GM12878 (cell line): ENCODE measurements at regions not wholly inside any gene's neighbourhood (a gene's known extent, or its start where the extent isn't known, plus 50 kb on each side); places are given as distances from the start of the nearest gene placed in this dataset.

ENCODE experiments used
- ATAC-seq: fragments of 200-7000 bp; cut with Tn5 transposase; 3 replicates; pipeline ENCODE4 v1.9.1; 2020; ENCODE audit warnings: mild to moderate bottlenecking, moderate library complexity
- BruUV-seq: library from RNA; stranded (reverse); fragments of 400-500 nt; replicated peaks from 2 replicates; lab custom pipeline; 2021; lab: Mats Ljungman, UMichigan
- CTCF ChIA-PET: fragments of 300-600 bp; sonication (Branson Sonifier 250); formaldehyde crosslinking; extraction: SDS; loops from one replicate; lab custom pipeline; 2021; ENCODE audit warnings: inconsistent platforms; lab: Yijun Ruan, JAX
- POLR2A ChIA-PET: fragments of 350-600 bp; formaldehyde crosslinking; extraction: SDS; loops from one replicate; lab custom pipeline; 2021; ENCODE audit warnings: inconsistent platforms; lab: Charles Lee
- RAD21 ChIA-PET: fragments of 300-600 bp; sonication (Branson Sonifier 250); formaldehyde crosslinking; loops from one replicate; lab custom pipeline; 2023; ENCODE audit warnings: antibody characterized with exemption; ENCODE audit not compliant: unreplicated experiment; lab: Charles Lee
- SMC1A ChIA-PET: fragments of 300-600 bp; sonication (Branson Sonifier 250); formaldehyde crosslinking; loops from one replicate; lab custom pipeline; 2023; ENCODE audit not compliant: unreplicated experiment, uncharacterized antibody; lab: Charles Lee
- DNase-seq: peaks from one replicate; pipeline ENCODE4 v3.0.0-alpha.2; 2011; ENCODE audit warnings: low read depth, low spot score
- FAIRE-seq: peaks from 3 replicates; lab custom pipeline; 2011; peaks lifted over from hg19 to GRCh38; lab: Jason Lieb, UNC
- H2AFZ ChIP-seq: 2 replicates; pipeline ENCODE4 v1.6.0; 2011; ENCODE audit warnings: low read depth, low read length, control low read depth; ENCODE audit not compliant: control insufficient read depth
- H3K27ac ChIP-seq: 2 replicates; pipeline ENCODE4 v1.5.1; 2011; ENCODE audit warnings: control low read depth; ENCODE audit not compliant: control insufficient read depth, insufficient read depth
- H3K27me3 ChIP-seq, 2 experiments: replicated peaks in 1 of 2; 2 replicates each; pipeline versions ENCODE4 v1.6.0 to v1.6.1; 2011; ENCODE audit warnings: low read length in 1 of 2; ENCODE audit not compliant: control insufficient read depth in 2 of 2, insufficient read depth in 2 of 2
- H3K36me3 ChIP-seq, 2 experiments: 2 replicates each; pipeline ENCODE4 v1.5.1; 2011; ENCODE audit warnings: low read length in 1 of 2; ENCODE audit not compliant: control insufficient read depth in 2 of 2, insufficient read depth in 2 of 2
- H3K4me1 ChIP-seq: 2 replicates; pipeline ENCODE4 v1.6.1; 2011; ENCODE audit warnings: mild to moderate bottlenecking, low read length, moderate library complexity, mixed read lengths; ENCODE audit not compliant: control insufficient read depth, insufficient read depth
- H3K4me2 ChIP-seq: 2 replicates; pipeline ENCODE4 v1.6.0; 2011; ENCODE audit warnings: control low read depth; ENCODE audit not compliant: control insufficient read depth, insufficient read depth
- H3K4me3 ChIP-seq: fragments of 200-600 bp; sonication (generic); 2 replicates; pipeline ENCODE4 v1.5.1; 2016
- H3K79me2 ChIP-seq: 2 replicates; pipeline ENCODE4 v1.6.0; 2011; ENCODE audit warnings: low read length; ENCODE audit not compliant: control insufficient read depth, insufficient read depth
- H3K9ac ChIP-seq: 2 replicates; pipeline ENCODE4 v1.8.0; 2011; ENCODE audit warnings: low read length, control low read depth, mixed read lengths; ENCODE audit not compliant: control insufficient read depth, insufficient read depth
- H3K9me3 ChIP-seq: replicated peaks from 3 replicates; pipeline ENCODE4 v1.5.1; 2011; ENCODE audit warnings: mild to moderate bottlenecking, low read length; ENCODE audit not compliant: control insufficient read depth, insufficient read depth
- H4K20me1 ChIP-seq: 2 replicates; pipeline ENCODE4 v1.6.0; 2011; ENCODE audit not compliant: control insufficient read depth, insufficient read depth
- ASH2L ChIP-seq: fragments of 300-600, 200-600 bp; sonication (generic); IDR thresholded peaks from 2 replicates; pipeline ENCODE4 v1.6.1; 2017; ENCODE audit warnings: low read depth, mild to moderate bottlenecking, borderline replicate concordance
- ATF7 ChIP-seq: fragments of 450-650 bp; IDR thresholded peaks from 2 replicates; pipeline ENCODE4 v1.6.1; 2016; ENCODE audit warnings: low read depth, mild to moderate bottlenecking
- CREB1 ChIP-seq: IDR thresholded peaks from 2 replicates; pipeline ENCODE4 v1.6.1; 2012; ENCODE audit warnings: low read depth, mild to moderate bottlenecking, inconsistent platforms
- CUX1 ChIP-seq: IDR thresholded peaks from 2 replicates; pipeline ENCODE4 v1.6.1; 2012; ENCODE audit warnings: improper control_type of control experiment, low read depth, low read length; ENCODE audit not compliant: insufficient replicate concordance
- ELK1 ChIP-seq: IDR thresholded peaks from 2 replicates; pipeline ENCODE4 v1.6.1; 2012; ENCODE audit warnings: low read depth, low read length, improper control_type of control experiment
- KLF5 ChIP-seq: fragments of 450-650 bp; IDR thresholded peaks from 2 replicates; pipeline ENCODE4 v1.6.1; 2014; ENCODE audit warnings: mild to moderate bottlenecking; ENCODE audit not compliant: partially characterized antibody
- MTA2 ChIP-seq: fragments of 450-650 bp; IDR thresholded peaks from 2 replicates; pipeline ENCODE4 v1.6.1; 2016; ENCODE audit warnings: low read depth, mild to moderate bottlenecking, moderate library complexity
- MXI1 ChIP-seq: fragments of 150-350 bp; IDR thresholded peaks from 2 replicates; pipeline ENCODE4 v1.6.1; 2011; ENCODE audit warnings: low read depth, mild to moderate bottlenecking, inconsistent platforms, low read length, improper control_type of control experiment
- REST ChIP-seq: IDR thresholded peaks from 2 replicates; pipeline ENCODE4 v1.6.1; 2012; ENCODE audit warnings: mild to moderate bottlenecking, low read depth, low read length
- SMAD1 ChIP-seq: fragments of 450-650 bp; IDR thresholded peaks from 2 replicates; pipeline ENCODE4 v1.6.1; 2018; ENCODE audit warnings: mild to moderate bottlenecking, low read depth; ENCODE audit not compliant: partially characterized antibody
- SREBF2 ChIP-seq: IDR thresholded peaks from 2 replicates; pipeline ENCODE4 v1.6.1; 2012; ENCODE audit warnings: mild to moderate bottlenecking, low read length
- WGBS: methylation state at CpG from one replicate; pipeline ENCODE4 v1.1.6; 2016; ENCODE audit warnings: low lambda C conversion rate; ENCODE audit not compliant: insufficient replicate concordance, insufficient coverage; ENCODE audit errors: missing lambda C conversion rate; 5-methylcytosine and 5-hydroxymethylcytosine counted together
- in situ Hi-C: fragments of 300-500 bp; cut with MboI; formaldehyde crosslinking; loops from 9 replicates; pipeline ENCODE4 v1.14.3; 2018; ENCODE audit warnings: mixed read lengths
- intact Hi-C: fragments of 100-400 bp; cut with micrococcal nuclease; formaldehyde crosslinking; loops from one replicate; pipeline ENCODE4 v1.14.2; 2022; ENCODE audit not compliant: unreplicated experiment

GRCh38 chr4:30881985-30882384, 161.8 kb downstream of the PCDH7 start:
- Histone ChIP-seq H3K4me3 (no peak overlapping the region), H3K27me3 (no peaks in the 10 kb centered on the region), H3K4me1 (no peaks in the 10 kb centered on the region), H3K36me3 (no peaks in the 10 kb centered on the region), H4K20me1 (no peaks in the 10 kb centered on the region), H3K9me3 (no peaks in the 10 kb centered on the region), H3K27ac (no peak overlapping the region), H3K79me2 (no peaks in the 10 kb centered on the region), H2AFZ (no peak overlapping the region), H3K4me2 (no peak overlapping the region), H3K9ac (no peak overlapping the region)
- ChIA-PET POLR2A (no interaction called here), SMC1A (interaction anchor here (0.6 kb wide), 1 partner anchor 53 kb away, joined by 3 read pairs; no protein-coding TSS in a partner anchor), RAD21 (no interaction called here), CTCF (no interaction called here)
- intact Hi-C loops = no loop called here
- TF ChIP-seq CREB1 (no peak), ASH2L (no peak), ATF7 (no peak), SMAD1 (no peak), SREBF2 (no peak), KLF5 (no peak), MTA2 (no peak), REST (no peak), MXI1 (no peak), CUX1 (no peak), ELK1 (no peak)
- DNase-seq (no peak), ATAC-seq (no peak), FAIRE-seq (no peak)
- BruUV-seq = no TSS peak
- in situ Hi-C loops = no loop called here
- WGBS = 0% methylated on average over 2 of the region's 2 CpGs
